ENCODE measurements at regions not wholly inside any gene's neighbourhood (a gene's known extent, or its start where the extent isn't known, plus 50 kb on each side); places are given as distances from the start of the nearest gene placed in this dataset.

GRCh38 chrX:87727620-87728019, 210.0 kb downstream of the KLHL4 start:
- no peak for DNase-seq (ENCODE audit: low spot score)

- no peak for DNase-seq (ENCODE audit: low spot score)
These were observed 210.4 kb downstream of the KLHL4 start for GRCh38 chrX:87728024-87728423.

DNA sequence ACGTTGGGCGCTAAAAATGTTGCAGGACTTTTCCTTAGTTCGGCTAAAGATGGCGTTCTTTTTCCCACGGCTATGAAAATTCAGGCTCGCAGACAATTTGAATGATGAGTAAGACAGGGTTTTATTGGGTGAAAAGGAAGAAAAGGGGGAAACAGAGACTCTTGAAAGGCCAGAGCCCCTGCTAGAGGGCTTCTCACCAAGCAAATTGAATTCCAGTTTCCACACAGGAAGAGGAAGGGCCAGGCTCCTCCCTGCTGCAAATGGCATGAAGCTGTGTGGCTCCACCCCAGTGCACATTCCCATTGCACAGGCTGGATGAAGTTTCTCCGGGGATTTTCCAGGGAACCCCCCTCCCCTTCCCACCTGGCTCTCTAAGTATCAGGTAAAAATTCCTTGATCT, 210.9 kb downstream of the KLHL4 start:
- DNase-seq (ENCODE audit: low spot score), result no peak

DNA sequence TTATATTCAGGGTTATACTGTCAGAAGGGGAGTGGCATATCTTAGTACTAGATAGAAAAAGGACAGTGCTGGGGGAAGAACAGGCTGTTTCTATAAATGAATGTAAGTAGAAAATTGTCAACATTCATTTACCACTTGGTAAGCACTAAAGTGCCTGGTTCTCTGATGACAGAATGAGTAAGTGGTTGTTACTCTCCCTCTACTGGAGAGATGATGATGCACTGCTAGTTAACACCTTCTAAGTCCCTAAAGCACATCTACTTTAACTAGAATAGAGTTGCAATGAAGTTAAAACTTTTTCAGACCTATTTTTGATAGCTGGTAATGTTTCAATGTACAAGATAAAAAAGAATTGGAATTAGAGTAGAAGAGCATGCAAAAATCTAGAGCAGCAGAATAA, 214.5 kb downstream of the KLHL4 start:
- DNase-seq (ENCODE audit: low spot score), result no peak

DNA sequence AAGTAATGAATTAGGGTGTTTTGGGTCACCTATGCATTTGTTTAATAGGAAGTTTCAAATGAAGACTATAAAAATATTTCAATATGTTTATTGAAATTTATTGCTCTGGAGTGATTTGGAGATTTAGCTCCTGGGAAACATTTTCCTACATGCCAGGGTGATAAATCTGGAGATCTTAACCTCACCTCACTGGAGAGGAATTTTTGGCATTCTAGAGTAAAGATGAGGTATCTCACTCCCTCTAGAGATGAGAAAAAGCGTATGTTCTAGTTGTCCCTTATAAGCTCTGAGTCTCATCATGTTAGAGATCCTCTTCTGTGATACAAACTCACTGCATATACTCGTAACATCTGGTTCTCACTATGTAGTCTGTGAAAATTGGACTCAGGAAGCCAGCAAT, 219.0 kb downstream of the KLHL4 start:
- no peak for DNase-seq (ENCODE audit: low spot score)

GRCh38 chrX:87744391-87744790, 226.8 kb downstream of the KLHL4 start:
- DNase-seq (ENCODE audit: low spot score), result no peak

DNA sequence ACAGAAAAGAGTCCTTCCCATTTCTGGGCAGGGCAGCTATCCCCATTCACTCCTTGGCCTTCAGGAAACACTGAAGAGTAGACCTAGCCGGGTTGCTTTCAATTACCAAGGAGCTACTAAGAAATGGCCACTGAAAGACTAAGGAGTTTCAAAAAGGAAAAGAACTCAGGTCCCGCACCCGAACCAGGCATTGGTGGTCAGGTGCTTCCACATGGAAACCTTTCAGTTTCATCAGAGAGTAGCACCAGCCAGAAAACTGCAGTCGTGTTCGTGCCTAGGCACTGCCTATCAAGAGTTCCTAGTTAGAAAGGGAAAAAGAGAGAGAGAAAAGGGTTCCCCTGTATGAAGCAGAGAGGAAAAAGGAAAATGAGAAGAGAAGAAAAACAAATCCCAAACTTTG, 237.9 kb downstream of the KLHL4 start:
- no peak for DNase-seq (ENCODE audit: low spot score)

DNA sequence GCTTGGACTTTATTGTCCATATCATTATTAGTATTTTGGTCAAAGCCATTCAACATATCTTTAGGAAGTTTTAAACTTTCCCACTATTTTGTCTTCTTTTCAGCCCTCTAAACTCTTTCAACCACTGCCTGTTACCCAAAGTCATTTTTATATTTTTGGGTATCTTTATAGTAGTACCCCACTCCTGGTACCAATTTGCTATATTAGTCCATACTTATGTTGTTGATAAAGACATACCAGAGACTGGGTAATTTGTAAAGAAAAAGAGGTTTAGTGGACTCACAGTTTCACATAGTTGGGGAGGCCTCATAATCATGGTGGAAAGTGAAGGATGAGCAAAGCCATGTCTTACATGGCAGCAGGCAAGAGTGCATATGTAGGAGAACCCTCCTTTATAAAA, 271.4 kb downstream of the KLHL4 start:
- DNase-seq (ENCODE audit: low spot score), result no peak

- DNase-seq (ENCODE audit: low spot score), result no peak
These were observed 280.4 kb downstream of the KLHL4 start for GRCh38 chrX:87798039-87798438.

- DNase-seq (ENCODE audit: low spot score), result no peak
These were observed 288.4 kb downstream of the KLHL4 start for GRCh38 chrX:87805829-87806490.

- no peak for DNase-seq (ENCODE audit: low spot score)
These were observed 291.1 kb downstream of the KLHL4 start for GRCh38 chrX:87808576-87809243.

DNA sequence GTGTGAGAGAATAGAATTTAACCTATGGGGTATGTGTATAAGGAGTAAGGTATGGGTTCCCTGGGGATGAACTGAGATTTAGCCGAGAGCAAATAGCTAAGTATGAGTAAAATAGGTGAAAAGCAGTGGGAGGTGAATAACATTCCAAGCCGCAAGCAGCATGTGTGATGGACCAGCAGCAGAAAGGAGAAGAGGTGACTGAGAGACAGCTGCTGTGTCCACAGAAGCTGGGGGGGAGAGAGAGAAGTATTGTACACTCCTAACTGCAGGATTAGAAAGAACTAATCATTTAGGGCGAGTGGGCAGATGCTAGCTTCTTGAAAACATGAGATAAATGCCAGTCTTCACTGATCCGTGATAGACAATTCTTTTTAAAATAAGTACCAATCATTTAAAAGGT, 296.0 kb downstream of the KLHL4 start:
- no peak for DNase-seq (ENCODE audit: low spot score)

- DNase-seq (ENCODE audit: low spot score), result peak; percentile 1
These were observed 329.4 kb downstream of the KLHL4 start for GRCh38 chrX:87846956-87847355.

- no peak for DNase-seq (ENCODE audit: low spot score)
These were observed 355.8 kb downstream of the KLHL4 start for GRCh38 chrX:87873347-87873941.

DNA sequence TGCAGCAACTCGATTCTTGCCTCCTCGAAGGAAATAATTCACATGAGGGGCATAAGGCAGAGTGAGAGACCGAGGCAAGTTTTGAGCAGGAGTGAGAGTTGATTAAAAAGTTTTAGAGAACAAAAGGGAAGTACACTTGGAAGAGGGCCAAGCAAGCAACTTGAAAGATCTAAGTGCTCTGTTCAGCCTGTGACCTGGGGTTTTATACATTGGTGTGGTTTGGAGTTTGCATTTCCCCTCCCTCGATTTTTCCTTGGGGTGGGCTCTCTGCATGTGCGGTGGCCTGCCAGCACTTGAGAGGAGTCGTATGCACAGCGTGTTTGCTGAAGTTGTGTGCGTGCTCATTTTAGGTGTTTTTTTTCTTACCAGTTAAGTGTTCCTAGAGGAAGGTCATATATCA, 356.4 kb downstream of the KLHL4 start:
- no peak for DNase-seq (ENCODE audit: low spot score)

- no peak for DNase-seq (ENCODE audit: low spot score)
These were observed 361.3 kb downstream of the KLHL4 start for GRCh38 chrX:87878926-87879325.

GRCh38 chrX:87890437-87890836, 372.8 kb downstream of the KLHL4 start:
- no peak for DNase-seq (ENCODE audit: low spot score)

DNA sequence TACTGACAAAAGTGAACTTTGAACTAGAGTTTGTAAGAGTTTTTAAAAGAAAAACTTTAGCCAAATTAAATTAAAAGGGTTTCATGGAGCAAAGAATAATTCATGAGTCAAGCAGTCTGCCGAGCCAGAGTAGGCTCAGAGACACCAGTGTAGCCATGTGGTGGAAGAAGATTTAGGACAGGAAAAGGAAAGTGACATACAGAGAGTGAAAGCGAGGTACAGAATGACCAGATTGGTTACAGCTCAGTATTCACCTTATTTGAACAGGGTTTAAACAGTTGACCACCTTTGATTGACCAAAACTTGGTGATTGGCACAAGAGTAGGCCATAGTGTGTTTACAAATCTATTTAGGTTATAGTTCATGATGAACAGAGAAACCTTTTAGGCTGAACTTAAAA, 377.8 kb downstream of the KLHL4 start:
- no peak for DNase-seq (ENCODE audit: low spot score)

DNA sequence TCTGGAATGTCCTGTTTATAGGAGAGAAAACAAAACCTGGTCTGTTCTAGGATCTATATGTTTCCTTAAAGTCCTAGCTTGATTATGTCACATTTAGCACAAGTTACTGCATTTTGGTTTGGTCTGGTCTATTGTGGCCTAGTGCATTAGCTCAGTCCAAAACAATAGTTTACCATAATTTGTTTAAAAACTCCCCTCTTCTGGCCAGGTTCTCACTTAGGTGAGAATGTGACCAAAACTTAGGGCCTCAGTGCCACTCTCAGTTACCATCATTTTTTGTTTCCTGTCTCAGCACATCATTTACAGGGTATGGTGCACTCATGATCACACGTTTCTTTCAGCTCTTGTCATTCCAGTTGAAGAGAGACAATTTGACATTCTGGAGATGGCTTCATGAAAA, 378.5 kb downstream of the KLHL4 start:
- DNase-seq (ENCODE audit: low spot score), result no peak

- no peak for DNase-seq (ENCODE audit: low spot score)
These were observed 382.8 kb downstream of the KLHL4 start for GRCh38 chrX:87900320-87900908.

GRCh38 chrX:87901060-87901459, 383.5 kb downstream of the KLHL4 start:
- DNase-seq (ENCODE audit: low spot score), result no peak

DNA sequence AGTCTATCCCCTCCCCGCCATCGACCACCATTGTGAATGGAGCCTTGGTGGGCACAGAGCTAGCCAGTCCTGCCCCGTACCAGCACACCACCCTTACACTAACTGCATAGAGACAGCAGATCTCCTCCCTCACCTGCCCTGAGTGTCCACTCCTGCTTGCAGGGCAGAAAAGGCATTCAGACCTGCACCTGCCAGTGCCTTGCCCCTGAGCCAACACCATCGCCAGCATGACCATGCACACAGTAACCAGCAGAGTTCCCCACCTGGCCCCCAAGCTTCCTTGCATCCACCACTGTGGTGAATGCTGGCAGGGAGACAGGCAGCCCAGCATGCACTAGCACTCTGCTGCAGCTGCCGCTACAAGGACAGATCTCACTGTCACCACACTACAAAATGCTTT, 397.1 kb downstream of the KLHL4 start:
- no peak for DNase-seq (ENCODE audit: low spot score)

- no peak for DNase-seq (ENCODE audit: low spot score)
These were observed 407.0 kb downstream of the KLHL4 start for GRCh38 chrX:87924619-87925018.
